Activated CD4-positive, CD25-positive, alpha-beta regulatory T cell (primary cell): ENCODE measurements at regions not wholly inside any gene's neighbourhood (a gene's known extent, or its start where the extent isn't known, plus 50 kb on each side); places are given as distances from the start of the nearest gene placed in this dataset.
"Not testable (repeated sequence)": the region's sequence is repeated elsewhere in the genome, so short reads cannot be mapped to it uniquely, and the experiment has no call there.

Experiments used
- DNase-seq, 4 experiments: peaks; one replicate each; lab custom pipeline; 2025; lab: John Stamatoyannopoulos, UW

DNA sequence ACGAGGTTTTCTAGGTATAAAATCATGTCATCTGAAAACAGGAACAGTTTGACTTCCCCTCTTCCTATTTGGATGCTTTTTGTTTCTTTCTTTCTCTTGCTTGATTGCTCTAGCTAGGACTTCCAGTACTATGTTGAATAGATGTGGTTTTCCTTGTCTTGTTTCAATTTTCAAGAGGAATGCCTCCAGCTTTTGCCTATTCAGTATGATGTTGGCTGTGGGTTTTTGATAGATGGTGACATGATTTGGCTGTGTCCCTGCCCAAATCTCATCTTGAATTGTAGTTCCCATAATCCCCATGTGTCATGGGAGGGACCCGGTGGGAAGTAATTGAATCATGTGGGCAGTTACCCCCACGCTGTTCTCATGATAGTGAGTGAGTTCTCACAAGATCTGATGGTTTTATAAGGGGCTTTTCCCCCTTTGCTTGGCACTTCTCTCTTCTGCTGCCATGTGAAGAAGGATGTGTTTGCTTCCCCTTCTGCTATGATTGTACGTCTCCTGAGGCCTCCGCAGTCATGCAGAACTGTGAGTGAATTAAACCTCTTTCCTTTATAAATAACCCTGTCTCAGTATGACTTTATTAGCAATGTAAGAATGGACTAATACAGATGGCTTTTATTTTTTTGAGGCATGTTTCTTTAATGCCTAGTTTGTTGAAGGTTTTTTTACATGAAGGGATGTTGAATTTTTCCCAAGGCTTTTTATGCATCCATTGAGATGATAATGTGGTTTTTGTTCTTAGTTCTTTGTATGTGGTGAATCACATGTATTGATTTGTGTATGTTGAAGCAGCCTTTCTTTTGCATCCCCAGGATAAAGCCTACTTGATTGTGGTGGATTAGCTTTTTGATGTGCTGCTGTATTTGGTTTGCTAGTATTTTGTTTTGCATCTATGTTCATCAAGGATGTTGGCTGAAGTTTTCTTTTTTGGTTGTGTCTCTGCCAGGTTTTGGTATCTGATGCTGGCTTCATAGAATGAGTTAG is 239.1 kb downstream of the THBS2 start:
- DNase-seq, result no peak

DNA sequence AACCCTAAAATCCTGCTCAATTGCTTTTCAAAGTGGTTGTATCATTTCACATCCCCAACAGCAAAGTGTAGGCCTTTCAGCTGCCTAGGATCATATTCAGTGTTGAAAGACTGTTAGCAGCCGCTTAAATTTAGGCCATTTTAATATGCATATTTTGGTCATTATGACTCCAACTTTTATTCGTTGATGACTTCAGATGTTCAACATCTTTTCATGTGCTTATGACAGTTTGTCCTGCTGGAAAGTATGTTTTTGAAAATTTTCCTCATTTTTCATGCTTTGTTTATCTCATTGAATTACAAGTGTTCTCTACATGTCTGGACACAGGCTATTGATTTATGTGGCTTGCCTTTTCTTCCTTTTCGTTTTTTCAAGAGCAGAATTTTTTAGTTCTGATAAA is 244.0 kb downstream of the THBS2 start:
- no peak for DNase-seq

DNA sequence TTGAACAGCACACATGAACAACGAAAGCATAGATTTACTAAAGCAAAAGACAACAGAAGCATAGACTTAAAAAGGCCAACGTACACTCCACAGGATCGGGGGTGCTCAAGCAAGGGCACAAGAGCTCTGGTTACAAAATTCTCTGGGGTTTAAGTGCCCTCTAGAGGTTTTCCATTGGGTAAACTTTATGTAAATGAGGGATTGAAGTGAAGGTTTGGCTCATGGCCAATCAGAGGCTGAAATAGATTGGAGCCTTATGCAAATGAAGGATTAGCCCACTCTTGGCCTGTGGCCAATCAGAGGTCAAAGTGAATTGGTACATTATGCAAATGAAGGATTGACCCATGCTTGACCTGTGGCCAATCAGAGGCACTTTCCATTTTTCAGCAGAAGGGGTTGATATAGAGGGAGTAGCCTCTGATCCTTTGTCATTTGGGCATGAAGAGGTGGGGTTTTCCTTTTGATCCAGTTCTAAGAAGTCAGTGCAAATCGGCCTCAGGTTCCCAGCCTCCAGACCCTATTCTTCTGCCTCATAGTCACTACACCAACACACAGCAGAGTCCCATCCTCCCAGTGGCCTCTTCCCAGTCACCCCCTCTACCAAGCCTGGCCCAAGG is 244.9 kb downstream of the THBS2 start:
- DNase-seq, result no peak

DNA sequence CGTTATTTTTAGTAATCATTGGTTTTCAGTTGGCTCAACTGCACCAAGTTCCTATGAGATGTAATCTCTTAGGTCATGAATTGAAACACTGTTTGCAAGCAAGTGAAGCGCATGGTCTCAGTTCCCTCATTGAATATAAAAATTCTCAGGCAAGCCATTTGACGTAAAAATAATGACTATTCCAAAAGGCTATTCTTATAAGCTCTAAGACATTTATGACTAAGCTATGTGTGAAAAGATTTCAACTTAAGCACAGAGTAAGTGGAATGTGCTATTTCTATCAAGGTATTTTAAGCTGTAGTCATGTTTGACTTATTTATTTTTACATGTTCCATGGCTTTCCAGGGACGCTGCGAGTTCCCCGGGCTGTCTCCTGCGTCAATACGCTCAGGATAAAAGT is 248.5 kb downstream of the THBS2 start:
- DNase-seq, result no peak

DNA sequence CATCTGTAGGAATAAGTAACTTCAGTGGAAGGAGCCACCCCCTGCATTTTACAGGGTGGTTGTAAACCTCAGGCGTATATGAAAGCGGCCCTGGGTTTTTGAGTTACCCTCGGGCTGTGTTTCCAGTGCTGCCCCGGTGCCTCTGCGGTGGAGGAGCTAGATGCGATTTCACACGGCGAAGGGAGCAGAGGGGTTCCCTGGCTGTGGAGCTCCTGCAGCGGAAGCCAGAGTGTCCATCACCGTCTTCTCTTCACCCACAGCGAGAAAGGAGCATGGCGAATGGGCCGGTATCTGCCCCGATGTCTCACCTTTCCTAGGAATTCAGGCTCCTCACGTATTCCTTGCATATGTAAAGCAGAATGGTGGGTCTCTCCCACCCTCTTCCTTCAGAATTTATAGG is 253.6 kb downstream of the THBS2 start:
- DNase-seq, result no peak

DNA sequence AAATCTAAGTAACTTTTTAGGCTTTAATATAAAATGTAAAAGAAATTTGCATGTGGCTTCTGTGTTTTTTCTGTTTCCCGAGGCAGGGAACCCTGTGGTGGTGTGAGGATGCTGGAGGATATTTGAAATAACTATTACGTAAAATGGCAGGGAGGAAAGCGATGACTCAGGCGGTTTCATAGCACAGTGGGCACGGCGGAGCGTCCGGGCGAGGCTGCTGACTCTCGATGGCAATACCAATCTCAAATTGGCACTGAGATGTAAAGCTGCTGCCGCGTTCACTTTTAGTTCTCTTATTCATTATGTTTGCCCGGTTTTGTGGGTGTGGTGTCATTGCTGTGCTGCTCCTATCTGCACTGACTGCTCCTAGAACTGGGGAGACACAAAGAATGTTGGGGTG is 254.3 kb downstream of the THBS2 start:
- DNase-seq, result no peak

DNA sequence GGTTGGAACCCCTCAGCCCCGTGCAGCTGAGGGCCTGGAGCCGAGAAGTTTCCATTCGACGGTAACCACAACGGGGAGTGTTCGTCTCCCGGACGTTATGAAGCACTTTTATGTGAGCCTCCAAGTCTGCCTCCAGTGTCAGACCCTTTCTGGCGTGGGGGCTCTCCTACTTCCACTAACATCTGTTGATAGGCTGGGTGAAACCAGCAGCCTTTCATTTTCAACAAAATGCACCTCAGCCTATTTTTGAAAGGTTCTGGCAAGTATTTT is 257.4 kb downstream of the THBS2 start:
- DNase-seq, result no peak

DNA sequence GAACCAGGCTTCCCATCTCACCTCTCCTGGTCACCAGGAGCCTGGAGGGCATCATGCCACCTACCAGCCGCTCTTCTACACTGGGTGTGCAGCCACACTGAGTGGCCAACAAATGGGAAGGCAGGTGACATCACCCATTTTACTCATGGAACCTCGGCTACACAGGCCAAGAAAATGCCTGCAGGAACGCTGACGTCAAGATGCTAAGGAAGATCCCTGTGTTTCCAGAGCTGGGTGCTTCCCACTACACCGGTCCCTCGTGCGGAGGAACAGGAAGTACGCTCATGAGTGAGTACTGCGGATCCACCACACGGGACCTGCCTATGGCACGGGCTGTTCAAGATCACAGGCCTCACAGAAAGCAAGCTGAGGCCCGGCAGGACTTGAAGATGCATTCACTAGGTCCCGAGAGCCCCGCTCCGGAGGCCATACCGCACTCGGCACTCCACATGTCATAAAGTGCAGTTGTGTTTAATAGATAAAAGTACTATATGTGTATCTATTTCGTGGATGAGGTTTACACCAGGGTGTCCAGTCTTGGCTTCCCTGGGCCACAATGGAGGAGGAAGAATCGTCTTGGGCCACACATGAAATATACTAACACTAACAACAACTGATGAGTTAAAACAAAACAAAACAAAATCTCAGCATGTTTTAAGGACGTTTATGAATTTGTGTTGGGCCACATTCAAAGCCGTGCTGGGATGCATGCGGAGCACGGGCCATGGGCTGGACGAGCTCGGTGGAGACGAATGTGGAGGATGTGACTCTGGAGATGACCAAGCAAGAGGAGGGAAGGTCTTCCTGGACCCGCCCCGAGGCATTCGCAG is 257.9 kb downstream of the THBS2 start:
- DNase-seq, result no peak

DNA sequence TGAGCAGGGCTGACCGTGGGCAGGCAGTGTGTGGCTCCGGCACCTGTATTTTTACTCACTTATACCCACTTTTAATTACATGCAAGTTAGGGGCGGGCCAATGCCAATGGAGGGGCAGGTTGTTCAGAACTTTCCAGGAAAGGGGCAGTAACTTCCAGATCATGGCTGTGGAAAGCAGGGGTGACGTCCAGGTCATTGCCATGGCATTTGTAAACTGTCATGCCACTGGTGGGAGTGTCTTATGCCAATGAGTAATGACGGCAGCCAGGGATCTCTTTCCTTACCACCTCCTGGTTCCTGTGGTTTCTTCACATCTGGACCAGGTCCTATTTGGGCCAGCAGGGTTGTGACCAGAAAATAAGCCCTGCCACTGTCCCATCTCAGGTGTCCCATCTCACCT is 258.7 kb downstream of the THBS2 start:
- DNase-seq, result no peak

DNA sequence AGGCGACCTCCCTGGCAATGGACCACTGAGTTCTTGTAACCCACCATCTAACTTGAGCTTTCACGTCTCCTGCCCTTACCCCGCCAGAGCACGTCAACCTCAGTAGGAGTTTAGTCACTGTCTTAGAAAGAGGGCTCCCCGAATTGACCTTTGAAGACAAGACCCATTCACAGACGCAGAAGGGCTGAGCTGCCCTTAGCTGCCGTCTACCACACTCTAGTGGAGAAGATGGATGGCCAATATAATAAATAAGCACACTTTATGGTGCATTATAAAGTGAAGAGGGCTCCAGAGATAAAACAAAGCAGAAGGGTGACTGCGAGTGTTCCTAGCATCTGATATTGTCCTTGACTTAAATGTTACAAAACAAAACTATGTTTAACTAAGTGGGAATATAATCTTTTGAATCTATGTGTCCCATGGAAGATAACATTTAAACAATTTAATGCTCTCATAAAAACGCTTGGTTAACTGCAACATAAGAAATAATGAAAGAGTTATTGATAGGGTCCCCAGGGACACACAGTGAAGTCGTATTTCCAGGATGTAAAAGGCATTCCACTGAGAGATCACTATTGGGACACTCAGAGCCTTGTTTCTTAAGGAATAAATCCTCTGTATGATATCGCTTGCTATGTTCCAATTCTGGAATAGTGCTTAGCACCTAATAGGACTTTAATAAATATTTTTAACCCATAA is 261.1 kb downstream of the THBS2 start:
- DNase-seq, result no peak

DNA sequence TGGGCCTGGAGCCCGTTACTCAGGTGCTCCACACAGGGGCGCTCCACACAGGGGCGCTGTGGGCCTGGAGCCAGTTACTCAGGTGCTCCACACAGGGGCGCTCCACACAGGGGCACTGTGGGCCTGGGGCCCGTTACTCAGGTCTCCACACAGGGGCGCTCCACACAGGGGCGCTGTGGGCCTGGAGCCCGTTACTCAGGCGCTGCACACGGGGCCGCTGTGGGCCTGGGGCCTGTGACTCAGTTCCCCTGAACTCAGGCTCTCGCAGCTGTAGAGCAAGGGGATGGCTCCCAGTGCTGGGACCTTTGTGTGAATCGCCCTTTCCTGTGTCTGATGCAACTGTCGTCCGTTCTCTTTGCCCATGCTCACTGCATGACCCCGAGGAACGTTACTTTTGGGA is 262.0 kb downstream of the THBS2 start:
- DNase-seq, result not testable (repeated sequence)

DNA sequence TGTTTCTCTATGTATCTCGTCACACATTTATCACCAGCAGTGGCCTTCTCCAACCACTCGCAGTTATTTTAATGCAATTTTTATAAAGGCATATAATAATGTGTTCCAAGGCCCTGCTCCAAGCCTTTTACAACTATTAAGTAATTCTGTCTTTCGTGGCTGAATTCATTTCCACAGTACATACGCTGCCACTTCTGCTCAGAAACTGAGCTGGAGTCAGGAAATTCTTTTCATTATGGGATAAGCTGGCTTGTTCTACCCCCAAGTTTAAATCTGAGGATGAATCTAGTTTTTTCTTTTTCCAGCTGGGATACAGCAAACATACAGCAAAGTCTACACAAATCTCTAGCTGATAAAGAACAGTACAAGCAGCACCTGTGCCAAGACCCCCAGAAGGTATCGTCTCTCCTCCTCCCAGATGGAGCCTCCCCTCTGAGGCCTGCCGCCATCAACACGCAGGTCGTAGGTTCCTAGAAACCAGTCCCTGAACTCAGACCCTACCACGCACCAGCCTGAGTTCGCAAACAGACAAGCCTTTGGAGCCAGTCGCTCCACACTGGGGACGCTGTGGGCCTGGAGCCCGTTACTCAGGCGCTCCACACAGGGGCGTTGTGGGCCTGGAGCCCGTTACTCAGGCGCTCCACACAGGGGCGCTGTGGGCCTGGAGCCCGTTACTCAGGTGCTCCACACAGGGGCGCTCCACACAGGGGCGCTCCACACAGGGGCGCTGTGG is 263.5 kb downstream of the THBS2 start:
- DNase-seq, result no peak

DNA sequence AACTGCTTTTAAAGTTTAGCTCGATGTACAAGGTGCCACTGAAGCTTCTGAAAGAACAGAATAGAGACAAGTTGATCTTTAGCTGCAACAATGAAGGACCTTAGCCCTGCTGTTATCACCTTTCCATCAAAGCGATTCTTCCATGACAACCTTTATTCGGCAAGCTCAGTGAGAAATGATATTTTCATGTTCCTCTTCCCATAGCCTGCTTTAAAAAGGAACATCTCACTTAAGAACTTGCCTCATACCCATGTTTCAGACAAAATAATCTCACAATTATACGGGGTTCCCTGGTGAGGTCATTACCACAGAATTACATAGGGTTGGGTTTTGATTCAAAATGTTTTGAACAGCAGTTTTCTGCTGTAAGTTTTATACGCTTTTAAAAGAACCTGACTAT is 264.2 kb downstream of the THBS2 start:
- no peak for DNase-seq

DNA sequence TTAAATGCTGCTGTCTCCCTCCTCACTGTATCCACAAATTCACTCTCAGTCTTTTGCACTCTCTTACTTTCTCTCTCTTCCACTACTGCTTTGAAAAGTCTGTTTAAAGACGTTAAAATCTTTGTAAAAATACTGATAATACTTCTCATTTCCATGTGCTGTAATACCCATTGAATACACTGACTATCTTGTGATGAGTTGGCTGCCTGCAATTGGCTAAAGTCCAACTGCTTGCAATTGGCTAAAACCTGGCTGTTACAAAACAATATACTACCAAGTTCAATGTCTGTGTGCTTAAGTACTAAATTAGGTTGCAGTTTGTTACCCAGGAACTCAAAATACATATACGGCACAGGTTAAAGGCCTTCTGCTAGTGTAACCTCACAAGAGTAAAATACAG is 264.8 kb downstream of the THBS2 start:
- DNase-seq, result no peak

DNA sequence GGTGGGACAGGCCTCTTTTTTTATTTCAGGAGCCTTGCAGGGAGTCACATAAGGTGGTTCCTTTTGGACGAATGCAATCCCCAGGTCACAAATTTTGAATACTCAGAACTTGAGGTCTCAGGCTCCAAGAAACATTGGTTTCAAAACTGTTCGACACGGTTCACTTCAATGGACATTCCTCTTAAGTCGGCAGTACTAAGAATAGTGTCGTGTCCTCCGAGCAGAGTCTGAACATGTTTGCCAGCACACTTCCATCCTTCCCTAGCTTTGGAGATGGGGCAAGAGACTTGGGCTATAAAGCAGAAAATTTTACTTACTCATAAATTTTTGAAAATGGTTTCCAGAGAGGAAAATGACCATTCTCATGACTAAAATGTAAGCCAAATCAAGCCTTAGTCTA is 265.4 kb downstream of the THBS2 start:
- no peak for DNase-seq

DNA sequence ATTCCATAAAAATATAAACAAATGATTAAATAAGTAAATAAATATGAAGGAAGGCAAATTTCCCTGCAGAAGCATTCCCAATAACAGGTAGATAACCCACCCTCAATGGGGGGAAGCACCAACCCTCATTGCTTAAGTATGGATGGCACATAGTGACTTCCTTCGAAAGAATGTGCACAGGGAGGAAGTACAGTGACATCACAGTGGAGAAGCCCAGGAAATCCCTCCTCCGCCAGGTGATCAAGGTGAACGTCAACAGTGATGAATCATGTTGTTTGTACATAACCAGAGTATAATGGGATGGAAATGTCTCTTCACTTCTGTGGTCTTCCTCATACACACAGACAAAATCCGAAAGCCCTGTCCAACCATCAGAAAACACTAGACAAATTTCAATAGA is 267.9 kb downstream of the THBS2 start:
- no peak for DNase-seq

DNA sequence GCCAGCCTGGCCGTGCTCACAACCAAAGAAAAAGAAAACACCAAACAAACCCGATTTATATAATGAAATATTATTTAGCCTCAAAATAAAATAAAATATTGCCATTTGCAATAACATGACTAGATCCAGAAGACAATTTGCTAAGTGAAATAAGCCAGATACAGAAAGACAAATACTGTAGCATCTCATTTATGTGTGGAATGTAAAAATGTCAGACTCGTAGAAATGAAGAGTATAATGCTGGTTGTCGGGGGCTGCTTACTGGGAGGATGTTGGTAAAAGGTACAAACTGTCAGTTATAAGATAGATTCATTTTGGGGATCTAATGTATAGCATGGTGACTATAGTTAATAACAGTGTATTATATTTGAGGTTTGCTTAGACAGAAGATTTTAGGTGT is 269.7 kb downstream of the THBS2 start:
- DNase-seq, result no peak

DNA sequence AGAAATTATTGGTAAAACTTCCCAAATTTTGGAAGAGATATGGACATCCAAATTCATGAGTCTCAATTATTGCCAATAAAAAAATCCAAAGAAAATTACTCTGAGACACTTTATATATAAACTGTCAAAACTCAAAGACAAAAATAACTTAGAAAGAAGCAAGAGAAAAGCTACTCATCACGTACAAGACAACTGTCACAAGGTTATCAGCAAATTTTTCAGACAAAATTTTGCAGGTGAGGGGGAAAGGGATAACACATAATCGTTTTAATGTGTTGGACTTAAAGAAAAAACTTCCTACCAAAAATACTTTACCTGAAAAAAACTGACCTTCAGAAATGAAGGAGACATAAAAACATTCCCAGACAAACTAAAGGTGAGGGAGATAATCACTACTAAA is 272.5 kb downstream of the THBS2 start:
- DNase-seq, result no peak

DNA sequence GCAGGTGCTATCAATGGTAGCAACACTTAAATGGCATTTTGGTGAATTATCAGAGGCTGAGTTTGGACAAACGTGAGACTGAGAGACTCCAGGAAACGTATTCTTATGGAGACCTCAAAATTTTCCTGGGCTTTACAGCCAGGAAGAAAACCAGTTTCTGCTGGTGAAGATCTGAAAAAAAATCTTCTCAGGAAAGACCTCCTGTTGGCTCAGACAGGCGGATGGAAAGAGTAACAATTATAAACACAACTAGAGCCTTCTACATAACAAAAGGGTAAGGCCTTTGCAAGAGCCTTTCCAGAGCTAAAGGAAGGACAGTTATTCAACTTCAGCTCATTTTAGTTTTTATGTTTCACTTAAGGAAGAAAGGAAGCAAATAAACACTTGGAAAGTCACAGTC is 274.4 kb downstream of the THBS2 start:
- no peak for DNase-seq

DNA sequence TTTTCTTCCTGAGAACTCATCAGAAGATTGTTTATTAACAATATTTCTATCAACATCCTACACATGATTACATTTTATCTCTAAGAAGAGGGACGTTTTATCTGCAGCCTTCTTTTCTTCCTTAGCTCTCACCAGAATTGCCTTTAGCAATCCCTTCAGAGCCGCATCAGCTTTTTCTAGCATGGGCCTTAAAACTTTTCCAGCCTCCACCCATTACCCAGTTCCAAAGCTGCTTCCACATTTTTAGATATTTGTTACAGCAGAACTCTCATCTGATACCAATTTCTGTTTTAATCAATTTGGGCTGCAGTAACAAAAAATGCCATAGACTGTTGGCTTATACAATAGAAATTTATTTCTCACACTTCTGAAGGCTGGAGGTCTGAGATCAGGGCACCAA is 281.5 kb downstream of the THBS2 start:
- no peak for DNase-seq

DNA sequence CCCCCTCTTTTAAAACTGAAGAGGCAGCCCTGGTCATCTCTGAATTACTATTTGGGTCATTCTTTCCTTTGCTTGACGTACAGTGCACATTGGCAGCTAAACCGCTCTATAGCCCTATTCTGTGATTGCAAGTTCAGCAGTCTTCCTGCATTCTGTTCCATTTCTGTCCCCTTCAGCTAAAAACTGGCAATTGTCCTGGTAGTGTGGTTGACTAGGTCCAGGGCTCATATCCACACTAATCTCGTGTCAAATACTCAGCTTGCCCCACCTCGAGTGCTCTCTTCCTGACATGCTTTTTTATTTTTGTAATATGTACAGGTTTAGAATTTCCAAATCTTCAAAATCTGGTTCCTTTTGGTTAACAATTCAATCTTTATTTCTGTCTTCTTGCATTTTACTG is 282.1 kb downstream of the THBS2 start:
- no peak for DNase-seq

DNA sequence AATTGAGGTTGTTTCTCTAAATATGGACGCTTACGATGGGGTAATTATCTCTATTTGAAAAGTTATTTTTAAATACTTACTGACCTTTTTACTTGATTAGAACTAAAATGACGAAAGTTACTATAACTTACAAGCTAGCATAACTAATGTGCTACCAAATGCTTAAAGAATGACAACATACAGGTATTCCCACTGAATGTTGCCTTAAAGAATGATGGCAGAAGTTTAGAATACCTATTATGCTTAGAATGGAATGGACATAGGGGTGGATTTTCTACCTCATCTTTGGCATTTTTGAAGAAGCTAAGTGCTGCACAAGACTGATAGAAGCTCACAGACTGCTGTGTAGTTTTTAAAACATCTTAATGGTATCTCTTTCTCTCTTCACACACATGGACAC is 284.8 kb downstream of the THBS2 start:
- no peak for DNase-seq
